WTC11 (cell line): ENCODE measurements at regions not wholly inside any gene's neighbourhood (a gene's known extent, or its start where the extent isn't known, plus 50 kb on each side); places are given as distances from the start of the nearest gene placed in this dataset.

ENCODE experiments used
- ATF6 ChIP-seq: sonication (generic); formaldehyde crosslinking; IDR thresholded peaks from 2 replicates; pipeline ENCODE4 v1.8.1; 2023; ENCODE audit warnings: mild to moderate bottlenecking, missing genetic modification reagents
- CBFB ChIP-seq: sonication (generic); formaldehyde crosslinking; IDR thresholded peaks from 2 replicates; pipeline ENCODE4 v1.8.1; 2022; ENCODE audit warnings: mild to moderate bottlenecking, low read depth, missing genetic modification reagents
- CTCF ChIP-seq: fragments of 200-600 bp; IDR thresholded peaks from 2 replicates; pipeline ENCODE4 v1.8.0; 2022; ENCODE audit warnings: antibody characterized with exemption
- ZNF121 ChIP-seq: sonication (generic); formaldehyde crosslinking; IDR thresholded peaks from 2 replicates; pipeline ENCODE4 v1.8.0; 2023; ENCODE audit warnings: missing genetic modification reagents
- TF ChIP-seq, protein P1 (sequence below): sonication (generic); formaldehyde crosslinking; IDR thresholded peaks from 2 replicates; pipeline ENCODE4 v1.8.0; 2022; ENCODE audit warnings: mild to moderate bottlenecking, missing genetic modification reagents
- TF ChIP-seq, protein P2 (sequence below): sonication (generic); formaldehyde crosslinking; IDR thresholded peaks from 2 replicates; pipeline ENCODE4 v1.8.0; 2022; ENCODE audit warnings: mild to moderate bottlenecking, missing genetic modification reagents

DNA sequence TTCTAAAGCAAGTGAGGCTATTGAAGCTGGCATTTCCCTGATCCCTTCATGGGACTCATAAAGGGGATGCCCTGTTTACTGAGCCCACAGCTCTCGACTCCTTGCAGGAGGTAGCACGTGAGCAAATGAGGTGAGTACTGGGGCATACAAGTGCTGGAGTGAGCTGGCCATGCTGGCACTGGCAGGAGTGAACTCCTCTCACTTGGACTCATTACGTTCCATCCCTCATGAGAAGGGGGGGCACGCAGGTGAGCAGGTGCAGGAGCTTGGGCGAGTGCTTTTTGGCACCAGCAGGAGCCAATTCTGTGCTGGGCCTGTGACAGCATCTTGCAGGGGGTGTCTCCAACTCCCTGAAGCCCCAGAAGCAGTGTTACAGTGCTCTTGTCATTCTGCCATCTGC, 337.1 kb upstream of the CA10 start:
- TF ChIP-seq CTCF: no peak
- TF ChIP-seq, protein P1, sequence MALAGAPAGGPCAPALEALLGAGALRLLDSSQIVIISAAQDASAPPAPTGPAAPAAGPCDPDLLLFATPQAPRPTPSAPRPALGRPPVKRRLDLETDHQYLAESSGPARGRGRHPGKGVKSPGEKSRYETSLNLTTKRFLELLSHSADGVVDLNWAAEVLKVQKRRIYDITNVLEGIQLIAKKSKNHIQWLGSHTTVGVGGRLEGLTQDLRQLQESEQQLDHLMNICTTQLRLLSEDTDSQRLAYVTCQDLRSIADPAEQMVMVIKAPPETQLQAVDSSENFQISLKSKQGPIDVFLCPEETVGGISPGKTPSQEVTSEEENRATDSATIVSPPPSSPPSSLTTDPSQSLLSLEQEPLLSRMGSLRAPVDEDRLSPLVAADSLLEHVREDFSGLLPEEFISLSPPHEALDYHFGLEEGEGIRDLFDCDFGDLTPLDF: no peak
- no peak for TF ChIP-seq ZNF121 (CRISPR knock-in tag)
- TF ChIP-seq ATF6: no peak
- TF ChIP-seq, protein P2, sequence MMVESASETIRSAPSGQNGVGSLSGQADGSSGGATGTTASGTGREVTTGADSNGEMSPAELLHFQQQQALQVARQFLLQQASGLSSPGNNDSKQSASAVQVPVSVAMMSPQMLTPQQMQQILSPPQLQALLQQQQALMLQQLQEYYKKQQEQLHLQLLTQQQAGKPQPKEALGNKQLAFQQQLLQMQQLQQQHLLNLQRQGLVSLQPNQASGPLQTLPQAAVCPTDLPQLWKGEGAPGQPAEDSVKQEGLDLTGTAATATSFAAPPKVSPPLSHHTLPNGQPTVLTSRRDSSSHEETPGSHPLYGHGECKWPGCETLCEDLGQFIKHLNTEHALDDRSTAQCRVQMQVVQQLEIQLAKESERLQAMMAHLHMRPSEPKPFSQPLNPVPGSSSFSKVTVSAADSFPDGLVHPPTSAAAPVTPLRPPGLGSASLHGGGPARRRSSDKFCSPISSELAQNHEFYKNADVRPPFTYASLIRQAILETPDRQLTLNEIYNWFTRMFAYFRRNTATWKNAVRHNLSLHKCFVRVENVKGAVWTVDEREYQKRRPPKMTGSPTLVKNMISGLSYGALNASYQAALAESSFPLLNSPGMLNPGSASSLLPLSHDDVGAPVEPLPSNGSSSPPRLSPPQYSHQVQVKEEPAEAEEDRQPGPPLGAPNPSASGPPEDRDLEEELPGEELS: no peak
- no peak for TF ChIP-seq CBFB
